Upper lobe of right lung (tissue), 1 donor: ENCODE measurements at regions not wholly inside any gene's neighbourhood (a gene's known extent, or its start where the extent isn't known, plus 50 kb on each side); places are given as distances from the start of the nearest gene placed in this dataset.
"Not testable (repeated sequence)": the region's sequence is repeated elsewhere in the genome, so short reads cannot be mapped to it uniquely, and the experiment has no call there.

Experiments
- ATAC-seq: fragments of 200-7000 bp; cut with Tn5 transposase; one replicate; pipeline ENCODE4 v1.9.1; 2020; ENCODE audit warnings: mild to moderate bottlenecking, moderate library complexity
- DNase-seq: peaks from one replicate; pipeline ENCODE4 v3.0.0-alpha.2; 2020
- H3K27ac ChIP-seq: fragments of 200-600 bp; one replicate; pipeline ENCODE4 v1.8.0; 2022
- H3K27me3 ChIP-seq: fragments of 200-600 bp; one replicate; pipeline ENCODE4 v1.8.0; 2022; ENCODE audit warnings: mild to moderate bottlenecking
- H3K36me3 ChIP-seq: fragments of 200-600 bp; one replicate; pipeline ENCODE4 v1.8.0; 2022
- H3K4me1 ChIP-seq: fragments of 200-600 bp; one replicate; pipeline ENCODE4 v1.8.0; 2022
- H3K4me3 ChIP-seq: fragments of 200-600 bp; one replicate; pipeline ENCODE4 v1.8.0; 2022; ENCODE audit warnings: mild to moderate bottlenecking
- H3K9me3 ChIP-seq: fragments of 200-600 bp; one replicate; pipeline ENCODE4 v1.8.0; 2022
- CTCF ChIP-seq: fragments of 200-600 bp; IDR thresholded peaks from one replicate; pipeline ENCODE4 v1.8.0; 2022; ENCODE audit warnings: antibody characterized with exemption
- intact Hi-C: fragments of 100-400 bp; cut with DNase I; formaldehyde crosslinking; loops from one replicate; pipeline ENCODE4 v1.11.0; 2022
- donor health status: DM: no; HTN: yes; CAD: no; lungs with severe emphysema.

GRCh38 chr17:62300697-62301096 lies 79.7 kb upstream of the EFCAB3 start:
- no peaks in the 10 kb centered on the region for H3K36me3 ChIP-seq
- DNase-seq (no peak), ATAC-seq (no peak)
- intact Hi-C loops, result no loop called here
- H3K4me3 ChIP-seq, result no peak overlapping the region
- no peak for TF ChIP-seq CTCF
- H3K27ac ChIP-seq, result no peak overlapping the region
- H3K27me3 ChIP-seq, result no peaks in the 10 kb centered on the region
- no peaks in the 10 kb centered on the region for H3K9me3 ChIP-seq
- no peaks in the 10 kb centered on the region for H3K4me1 ChIP-seq

- H3K4me3 ChIP-seq, DNase-seq, H3K4me1 ChIP-seq, H3K27ac ChIP-seq, H3K36me3 ChIP-seq, H3K9me3 ChIP-seq, ATAC-seq, intact Hi-C loops, H3K27me3 ChIP-seq: not testable (repeated sequence)
These were observed 105.1 kb upstream of the EFCAB3 start for GRCh38 chr17:62275290-62275689.

GRCh38 chr17:62268361-62268760 lies 112.0 kb upstream of the EFCAB3 start:
- not testable (repeated sequence) for H3K9me3 ChIP-seq, ATAC-seq

GRCh38 chr17:62264974-62265373 lies 115.4 kb upstream of the EFCAB3 start:
- H3K36me3 ChIP-seq, H3K4me1 ChIP-seq, H3K9me3 ChIP-seq, H3K27ac ChIP-seq, intact Hi-C loops, H3K4me3 ChIP-seq, DNase-seq, H3K27me3 ChIP-seq, ATAC-seq: not testable (repeated sequence)

More at GRCh38 chr17:62268361-62268760, 112.0 kb upstream of the EFCAB3 start:
- H3K36me3 ChIP-seq, H3K4me3 ChIP-seq, H3K27me3 ChIP-seq, H3K4me1 ChIP-seq, intact Hi-C loops, H3K27ac ChIP-seq, DNase-seq: not testable (repeated sequence)

GRCh38 chr17:62255791-62256190 lies 124.6 kb upstream of the EFCAB3 start:
- H3K36me3 ChIP-seq, DNase-seq, intact Hi-C loops: not testable (repeated sequence)

GRCh38 chr17:62242076-62242475 lies 138.3 kb upstream of the EFCAB3 start:
- H3K27me3 ChIP-seq, H3K27ac ChIP-seq, H3K9me3 ChIP-seq, H3K4me3 ChIP-seq, DNase-seq, H3K4me1 ChIP-seq, intact Hi-C loops, H3K36me3 ChIP-seq: not testable (repeated sequence)
- ATAC-seq, result peak; percentile 29

More at GRCh38 chr17:62255791-62256190, 124.6 kb upstream of the EFCAB3 start:
- H3K9me3 ChIP-seq, H3K4me1 ChIP-seq, H3K27me3 ChIP-seq, ATAC-seq, H3K27ac ChIP-seq, H3K4me3 ChIP-seq: not testable (repeated sequence)

GRCh38 chr17:62239569-62239968 lies 140.8 kb upstream of the EFCAB3 start:
- DNase-seq, intact Hi-C loops, H3K9me3 ChIP-seq, H3K27ac ChIP-seq, H3K36me3 ChIP-seq, ATAC-seq, H3K4me3 ChIP-seq, H3K4me1 ChIP-seq, H3K27me3 ChIP-seq: not testable (repeated sequence)

GRCh38 chr17:62238551-62239338 lies 141.6 kb upstream of the EFCAB3 start:
- not testable (repeated sequence) for H3K4me1 ChIP-seq

GRCh38 chr17:62233822-62234481 lies 146.4 kb upstream of the EFCAB3 start:
- H3K9me3 ChIP-seq, H3K27me3 ChIP-seq, H3K4me3 ChIP-seq, DNase-seq, H3K27ac ChIP-seq, H3K4me1 ChIP-seq, H3K36me3 ChIP-seq, intact Hi-C loops, ATAC-seq: not testable (repeated sequence)

More at GRCh38 chr17:62238551-62239338, 141.6 kb upstream of the EFCAB3 start:
- H3K4me3 ChIP-seq, H3K36me3 ChIP-seq, DNase-seq, H3K27ac ChIP-seq, intact Hi-C loops, H3K9me3 ChIP-seq, ATAC-seq, H3K27me3 ChIP-seq: not testable (repeated sequence)

- H3K27ac ChIP-seq, DNase-seq, H3K36me3 ChIP-seq, intact Hi-C loops, H3K4me1 ChIP-seq, H3K9me3 ChIP-seq, ATAC-seq, H3K4me3 ChIP-seq, H3K27me3 ChIP-seq: not testable (repeated sequence)
These were observed 149.1 kb upstream of the EFCAB3 start for GRCh38 chr17:62231293-62231692.
